A673 (cell line): ENCODE measurements at regions not wholly inside any gene's neighbourhood (a gene's known extent, or its start where the extent isn't known, plus 50 kb on each side); places are given as distances from the start of the nearest gene placed in this dataset.

ENCODE experiments used
- BruUV-seq: library from RNA; stranded (reverse); fragments of 400-500 nt; replicated peaks from 2 replicates; lab custom pipeline; 2021; lab: Mats Ljungman, UMichigan
- CTCF ChIA-PET: fragments of 300-600 bp; sonication (Branson Sonifier 250); formaldehyde crosslinking; loops from one replicate; lab custom pipeline; 2022; ENCODE audit warnings: antibody characterized with exemption; lab: Charles Lee
- POLR2A ChIA-PET: fragments of 300-600 bp; sonication (Branson Sonifier 250); formaldehyde crosslinking; loops from one replicate; lab custom pipeline; 2022; ENCODE audit warnings: antibody characterized with exemption; ENCODE audit not compliant: low non-redundant PET; lab: Charles Lee
- DNase-seq: peaks from one replicate; pipeline ENCODE4 v3.0.0-alpha.2; 2015; ENCODE audit warnings: low spot score
- H3K27ac ChIP-seq: fragments of 200-600 bp; sonication (generic); 2 replicates; pipeline ENCODE4 v1.5.1; 2016; ENCODE audit warnings: mixed run types, low read depth, mild to moderate bottlenecking, mixed read lengths, antibody characterized with exemption, low read length; ENCODE audit not compliant: poor library complexity, severe bottlenecking
- H3K27me3 ChIP-seq: fragments of 200-600 bp; sonication (generic); replicated peaks from 2 replicates; pipeline ENCODE4 v1.6.1; 2017; ENCODE audit warnings: mixed run types, low read depth, mild to moderate bottlenecking, mixed read lengths, antibody characterized with exemption, low read length; ENCODE audit not compliant: insufficient read depth, poor library complexity
- H3K36me3 ChIP-seq: fragments of 200-600 bp; sonication (generic); 2 replicates; pipeline ENCODE4 v1.6.1; 2016; ENCODE audit warnings: mixed run types, mild to moderate bottlenecking, mixed read lengths, antibody characterized with exemption, low read length; ENCODE audit not compliant: insufficient read depth, poor library complexity, severe bottlenecking
- H3K4me1 ChIP-seq: fragments of 200-600 bp; sonication (generic); 2 replicates; pipeline ENCODE4 v1.6.1; 2017; ENCODE audit warnings: mixed run types, mild to moderate bottlenecking, mixed read lengths, antibody characterized with exemption, low read length; ENCODE audit not compliant: insufficient read depth, poor library complexity, severe bottlenecking
- H3K4me3 ChIP-seq: fragments of 200-600 bp; sonication (generic); 2 replicates; pipeline ENCODE4 v1.5.1; 2016; ENCODE audit warnings: low read depth, mixed run types, mild to moderate bottlenecking, mixed read lengths, low read length; ENCODE audit not compliant: poor library complexity, severe bottlenecking
- H3K9me3 ChIP-seq: fragments of 200-600 bp; sonication (generic); 2 replicates; pipeline ENCODE4 v1.6.1; 2016; ENCODE audit warnings: mixed run types, low read depth, mild to moderate bottlenecking, mixed read lengths, antibody characterized with exemption, low read length; ENCODE audit not compliant: poor library complexity, severe bottlenecking
- CTCF ChIP-seq: fragments of 300-800, 200-600 bp; sonication (generic); conservative IDR thresholded peaks from 2 replicates; pipeline ENCODE4 v1.5.1; 2017; ENCODE audit warnings: low read depth, mild to moderate bottlenecking, antibody characterized with exemption, low read length, moderate library complexity, mixed read lengths
- EZH2 ChIP-seq: fragments of 200-600 bp; sonication (generic); IDR thresholded peaks from 2 replicates; pipeline ENCODE4 v1.6.1; 2017; ENCODE audit warnings: borderline replicate concordance, low read depth, mild to moderate bottlenecking, mixed read lengths, antibody characterized with exemption, low read length; ENCODE audit not compliant: poor library complexity, severe bottlenecking
- intact Hi-C: fragments of 100-400 bp; cut with micrococcal nuclease; formaldehyde crosslinking; loops from one replicate; pipeline ENCODE4 v1.10.0; 2022; ENCODE audit not compliant: unreplicated experiment

GRCh38 chr9:108543251-108543778, 312.5 kb downstream of the ACTL7B start:
- Histone ChIP-seq H3K27ac (no peak overlapping the region), H3K4me3 (no peak overlapping the region), H3K4me1 (no peaks in the 10 kb centered on the region), H3K36me3 (no peaks in the 10 kb centered on the region), H3K9me3 (no peaks in the 10 kb centered on the region), H3K27me3 (no peaks in the 10 kb centered on the region)
- CTCF ChIA-PET: no interaction called here
- BruUV-seq: no TSS peak
- intact Hi-C loops: no loop called here
- DNase-seq: no peak
- TF ChIP-seq CTCF: no peak
- TF ChIP-seq EZH2: no peak
- POLR2A ChIA-PET: no interaction called here

DNA sequence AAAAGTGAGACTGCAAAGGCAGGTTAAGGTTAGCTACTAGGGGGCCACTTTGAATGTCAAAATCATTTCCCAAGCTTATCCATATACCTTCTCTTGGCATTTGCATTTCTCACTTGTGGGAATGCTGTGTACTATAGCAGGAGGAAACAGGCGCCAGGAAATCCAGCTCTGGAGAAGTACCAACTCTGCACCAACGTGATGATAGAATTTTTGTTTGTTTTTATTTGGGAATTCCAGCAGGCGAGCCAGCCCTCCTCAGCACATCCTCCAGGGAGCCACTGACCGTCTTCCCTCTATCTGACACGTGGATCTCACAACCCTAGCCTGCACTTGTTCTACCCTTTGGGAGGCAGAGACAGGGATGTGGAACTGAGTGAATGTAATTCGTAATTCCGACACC, 318.0 kb downstream of the ACTL7B start:
- CTCF ChIA-PET: no interaction called here
- intact Hi-C loops: no loop called here
- Histone ChIP-seq H3K27ac (no peak overlapping the region), H3K9me3 (no peaks in the 10 kb centered on the region), H3K4me1 (no peaks in the 10 kb centered on the region), H3K27me3 (no peaks in the 10 kb centered on the region), H3K4me3 (no peak overlapping the region), H3K36me3 (no peaks in the 10 kb centered on the region)
- no TSS peak for BruUV-seq
- no peak for TF ChIP-seq CTCF
- no peak for TF ChIP-seq EZH2
- POLR2A ChIA-PET: no interaction called here
- DNase-seq: no peak

DNA sequence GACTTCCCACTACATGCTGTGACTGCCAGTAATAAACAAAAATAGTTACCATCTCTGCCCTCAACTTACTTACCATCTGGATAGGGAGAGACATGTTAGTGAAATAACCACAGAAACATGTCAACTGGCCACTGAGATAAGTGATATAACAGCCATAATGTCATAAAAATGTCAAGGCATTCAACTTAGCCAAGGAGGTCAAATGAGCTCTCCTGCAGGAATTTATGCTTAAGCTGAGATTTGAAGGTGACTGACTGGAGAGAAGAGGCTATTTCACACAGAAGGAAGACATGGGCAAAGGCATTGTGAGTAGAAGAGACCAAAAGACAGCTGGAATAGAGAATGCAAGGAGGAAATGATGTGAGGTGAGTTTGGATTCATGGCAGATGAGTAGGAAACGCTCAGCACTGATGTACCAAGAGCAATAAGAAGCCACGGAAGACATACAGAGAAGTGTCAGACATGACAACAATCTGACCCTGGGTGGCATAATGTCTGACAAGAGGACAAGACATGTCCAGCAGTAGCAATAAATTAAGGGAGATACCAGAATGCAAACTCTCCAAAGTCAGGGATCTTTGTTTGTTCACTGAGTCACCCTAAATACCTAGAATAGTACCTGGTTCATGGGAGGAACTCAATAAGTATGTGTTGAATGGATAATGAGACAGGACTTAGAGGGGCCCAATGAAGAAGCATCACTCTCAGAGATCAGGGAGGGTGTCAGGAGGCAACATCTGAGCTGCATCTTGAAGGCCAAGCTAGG, 318.8 kb downstream of the ACTL7B start:
- Histone ChIP-seq H3K4me3 (no peak overlapping the region), H3K27me3 (no peaks in the 10 kb centered on the region), H3K4me1 (no peaks in the 10 kb centered on the region), H3K27ac (no peak overlapping the region), H3K9me3 (no peaks in the 10 kb centered on the region), H3K36me3 (no peaks in the 10 kb centered on the region)
- ChIA-PET CTCF (no interaction called here), POLR2A (no interaction called here)
- BruUV-seq: no TSS peak
- TF ChIP-seq CTCF: no peak
- no peak for DNase-seq
- intact Hi-C loops: no loop called here
